Activated CD8-positive, alpha-beta T cell treated with anti-CD3 and anti-CD28 coated beads for 36 hours (primary cell): ENCODE measurements at regions not wholly inside any gene's neighbourhood (a gene's known extent, or its start where the extent isn't known, plus 50 kb on each side); places are given as distances from the start of the nearest gene placed in this dataset.

Source experiments
- ATAC-seq: fragments of 200-7000 bp; cut with Tn5 transposase; one replicate; pipeline ENCODE4 v1.10.0; 2021; ENCODE audit warnings: mild to moderate bottlenecking, moderate library complexity
- CTCF ChIA-PET: fragments of 350-600 bp; sonication (Branson Sonifier 250); formaldehyde crosslinking; loops from one replicate; lab custom pipeline; 2021; ENCODE audit warnings: antibody characterized with exemption; lab: Charles Lee
- POLR2A ChIA-PET: fragments of 350-600 bp; sonication (Branson Sonifier 250); formaldehyde crosslinking; loops from one replicate; lab custom pipeline; 2021; ENCODE audit warnings: antibody characterized with exemption; lab: Charles Lee
- DNase-seq: peaks from one replicate; pipeline ENCODE4 v3.0.0-alpha.2; 2020
- H3K27ac Mint-ChIP-seq: one replicate; pipeline ENCODE4 v1.8.0; 2021; ENCODE audit warnings: mild to moderate bottlenecking, mixed read lengths
- H3K27me3 Mint-ChIP-seq: one replicate; pipeline ENCODE4 v1.8.0; 2021; ENCODE audit warnings: mixed read lengths
- H3K36me3 Mint-ChIP-seq: one replicate; pipeline ENCODE4 v1.8.0; 2021; ENCODE audit warnings: low read depth, mixed read lengths
- H3K4me1 Mint-ChIP-seq: one replicate; pipeline ENCODE4 v1.8.0; 2021; ENCODE audit warnings: low read depth, mixed read lengths
- H3K4me3 Mint-ChIP-seq: one replicate; pipeline ENCODE4 v1.8.0; 2021; ENCODE audit warnings: mild to moderate bottlenecking, moderate library complexity, mixed read lengths
- H3K9me3 Mint-ChIP-seq: one replicate; pipeline ENCODE4 v1.8.0; 2021; ENCODE audit warnings: mixed read lengths
- CTCF ChIP-seq: fragments of 200-600 bp; IDR thresholded peaks from one replicate; pipeline ENCODE4 v1.8.0; 2022; ENCODE audit warnings: antibody characterized with exemption, mild to moderate bottlenecking
- intact Hi-C: fragments of 100-400 bp; cut with micrococcal nuclease; formaldehyde crosslinking; loops from one replicate; pipeline ENCODE4 v1.10.0; 2022

GRCh38 chr15:97026781-97027180, 696.3 kb downstream of the NR2F2 start:
- no peak for ATAC-seq
- no peaks in the 10 kb centered on the region for H3K36me3 Mint-ChIP-seq
- no peaks in the 10 kb centered on the region for H3K27me3 Mint-ChIP-seq
- no peaks in the 10 kb centered on the region for H3K4me1 Mint-ChIP-seq
- intact Hi-C loops = no loop called here
- TF ChIP-seq CTCF = no peak
- peaks cover 5% of the 10 kb centered on the region for H3K9me3 Mint-ChIP-seq
- H3K4me3 Mint-ChIP-seq = no peak overlapping the region
- no peak overlapping the region for H3K27ac Mint-ChIP-seq
- ChIA-PET POLR2A (no interaction called here), CTCF (no interaction called here)
- no peak for DNase-seq

- POLR2A ChIA-PET = no interaction called here
- intact Hi-C loops = no loop called here
- ATAC-seq (no peak), DNase-seq (no peak)
- no peak overlapping the region for H3K27ac Mint-ChIP-seq
- H3K9me3 Mint-ChIP-seq = peaks cover 6% of the 10 kb centered on the region
- TF ChIP-seq CTCF = no peak
- no peaks in the 10 kb centered on the region for H3K36me3 Mint-ChIP-seq
- no peak overlapping the region for H3K4me3 Mint-ChIP-seq
- CTCF ChIA-PET = no interaction called here
- H3K27me3 Mint-ChIP-seq = no peaks in the 10 kb centered on the region
- no peaks in the 10 kb centered on the region for H3K4me1 Mint-ChIP-seq
These were observed 697.3 kb downstream of the NR2F2 start for GRCh38 chr15:97027772-97028171.

- Mint-ChIP-seq H3K9me3 (peaks cover 9% of the 10 kb centered on the region), H3K27me3 (no peaks in the 10 kb centered on the region), H3K4me3 (no peak overlapping the region), H3K4me1 (no peaks in the 10 kb centered on the region), H3K27ac (no peak overlapping the region), H3K36me3 (no peaks in the 10 kb centered on the region)
- DNase-seq (no peak), ATAC-seq (no peak)
- ChIA-PET CTCF (no interaction called here), POLR2A (no interaction called here)
- no peak for TF ChIP-seq CTCF
- intact Hi-C loops = no loop called here
These were observed 699.8 kb downstream of the NR2F2 start for GRCh38 chr15:97030251-97030650.

GRCh38 chr15:97036301-97036700, 705.8 kb downstream of the NR2F2 start:
- POLR2A ChIA-PET = no interaction called here
- intact Hi-C loops = no loop called here
- Mint-ChIP-seq H3K4me1 (no peaks in the 10 kb centered on the region), H3K27ac (no peak overlapping the region), H3K4me3 (no peak overlapping the region), H3K27me3 (no peaks in the 10 kb centered on the region), H3K9me3 (peaks cover 5% of the 10 kb centered on the region), H3K36me3 (no peaks in the 10 kb centered on the region)
- TF ChIP-seq CTCF = no peak
- CTCF ChIA-PET = no interaction called here
- DNase-seq (no peak), ATAC-seq (no peak)

GRCh38 chr15:97037080-97037479, 706.6 kb downstream of the NR2F2 start:
- ChIA-PET POLR2A (no interaction called here), CTCF (no interaction called here)
- Mint-ChIP-seq H3K27ac (no peak overlapping the region), H3K9me3 (peaks cover 2% of the 10 kb centered on the region), H3K27me3 (no peaks in the 10 kb centered on the region), H3K4me1 (no peaks in the 10 kb centered on the region), H3K36me3 (no peaks in the 10 kb centered on the region), H3K4me3 (no peak overlapping the region)
- ATAC-seq = no peak
- intact Hi-C loops = no loop called here
- no peak for TF ChIP-seq CTCF
- DNase-seq = no peak
